HG03025 (cell line): ENCODE measurements at regions not wholly inside any gene's neighbourhood (a gene's known extent, or its start where the extent isn't known, plus 50 kb on each side); places are given as distances from the start of the nearest gene placed in this dataset.
"Not testable (repeated sequence)": the region's sequence is repeated elsewhere in the genome, so short reads cannot be mapped to it uniquely, and the experiment has no call there.

ENCODE experiments used
- ATAC-seq: cut with Tn5 transposase; IDR thresholded peaks from one replicate; pipeline ENCODE4 v1.9.1; 2021; ENCODE audit warnings: mild to moderate bottlenecking, moderate library complexity; ENCODE audit not compliant: unreplicated experiment, low FRiP score

DNA sequence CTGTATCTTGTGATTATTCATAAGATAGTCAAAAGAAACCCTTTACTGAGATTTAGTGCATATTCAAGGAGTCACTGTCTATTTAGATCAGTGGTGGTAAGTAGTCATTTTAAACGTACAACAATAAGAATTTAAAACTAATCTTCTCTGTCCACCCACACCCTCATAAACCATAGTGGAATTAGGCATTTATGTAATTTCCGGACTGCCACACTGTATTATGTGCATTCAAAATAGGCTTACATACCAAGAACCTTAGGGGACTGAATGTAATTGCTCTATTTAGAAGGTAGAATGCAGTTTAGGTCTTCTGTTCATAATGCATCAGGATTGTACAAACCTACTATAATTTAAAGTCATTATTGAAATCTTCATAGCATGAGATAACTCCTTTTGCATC, 685.4 kb downstream of the TENT5A start:
- no peak for ATAC-seq

DNA sequence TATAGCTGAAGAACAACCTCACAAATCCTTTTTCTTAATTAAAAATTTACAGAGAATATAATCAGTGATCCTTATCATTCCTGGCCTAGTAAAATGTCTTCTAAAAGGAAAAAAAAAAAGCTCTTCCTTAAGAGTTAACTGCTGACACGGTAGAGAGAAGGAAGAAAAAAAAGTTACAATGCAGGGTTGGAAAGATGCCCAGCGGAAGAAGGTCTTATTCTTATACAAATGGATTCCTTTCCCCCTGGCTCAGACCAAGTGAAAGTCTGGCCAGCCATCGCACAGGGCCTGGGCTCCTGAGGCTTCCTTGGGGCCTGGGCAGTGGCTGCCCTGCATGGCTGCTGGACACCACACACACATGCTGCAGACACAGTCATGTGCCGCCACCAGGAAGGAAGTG, 688.6 kb downstream of the TENT5A start:
- ATAC-seq, result no peak

DNA sequence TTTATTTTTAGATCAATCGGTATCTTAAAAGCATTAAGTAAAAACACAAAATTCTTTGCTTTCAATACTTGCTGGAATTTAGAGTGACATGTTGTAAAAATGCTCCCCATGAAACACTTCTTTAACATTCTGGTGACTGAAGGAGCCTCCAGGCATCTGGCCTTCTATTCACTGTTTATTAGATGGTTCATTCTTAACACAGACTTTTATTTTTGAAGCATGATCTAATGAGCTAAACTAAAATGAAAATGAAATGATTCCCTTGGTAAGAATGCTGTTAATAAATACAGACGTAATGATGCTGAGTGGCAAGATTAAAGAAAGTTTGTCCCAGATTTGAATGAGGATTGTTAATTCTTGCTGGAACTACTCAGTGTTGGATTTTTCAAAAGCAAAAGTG, 698.4 kb downstream of the TENT5A start:
- no peak for ATAC-seq

DNA sequence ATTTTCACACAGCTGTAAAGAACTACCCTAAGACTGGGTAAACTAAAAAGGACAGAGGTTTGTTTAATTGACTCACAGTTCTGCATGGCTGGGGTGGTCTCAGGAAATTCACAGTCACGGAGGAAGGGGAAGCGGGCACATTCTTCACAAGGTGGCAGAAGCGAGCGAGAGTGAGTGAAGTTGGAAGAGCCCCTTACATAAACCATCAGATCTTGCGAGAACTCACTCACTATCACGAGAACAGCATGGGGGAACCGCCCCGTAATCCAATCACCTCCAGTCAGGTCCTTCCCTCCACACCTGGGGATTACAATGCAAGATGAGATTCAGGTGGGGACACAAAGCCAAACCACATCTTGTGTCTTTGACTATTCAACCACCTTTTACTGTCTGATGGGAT, 700.5 kb downstream of the TENT5A start:
- no peak for ATAC-seq

DNA sequence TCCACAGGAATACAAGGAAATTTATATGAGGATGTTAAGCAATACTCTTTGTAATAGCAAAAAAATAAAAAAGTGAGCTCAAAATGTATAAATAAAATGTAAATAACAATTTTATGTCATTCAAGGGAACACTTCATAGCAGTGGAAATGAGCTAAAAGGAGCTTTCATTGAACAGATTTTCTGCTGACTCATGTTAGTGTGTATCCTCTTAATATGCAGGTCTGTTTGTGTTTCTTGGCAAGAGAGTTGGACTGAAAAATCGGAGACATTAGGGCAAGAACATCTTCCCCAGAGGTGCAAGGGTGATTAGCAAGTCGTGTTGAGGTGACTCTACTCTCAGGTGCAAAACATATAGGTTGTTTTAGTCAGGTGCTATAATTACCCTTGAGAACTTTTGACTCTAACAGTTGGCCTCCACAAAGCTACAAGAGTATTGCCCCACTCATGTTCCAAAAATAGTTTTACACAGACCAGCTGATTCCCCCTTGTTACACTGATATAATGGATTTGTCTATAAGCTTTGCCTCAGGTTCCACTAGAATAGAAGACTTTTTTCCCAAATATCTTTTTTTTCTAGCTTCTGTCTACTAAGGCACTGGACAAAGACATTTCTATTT, 702.9 kb downstream of the TENT5A start:
- no peak for ATAC-seq

DNA sequence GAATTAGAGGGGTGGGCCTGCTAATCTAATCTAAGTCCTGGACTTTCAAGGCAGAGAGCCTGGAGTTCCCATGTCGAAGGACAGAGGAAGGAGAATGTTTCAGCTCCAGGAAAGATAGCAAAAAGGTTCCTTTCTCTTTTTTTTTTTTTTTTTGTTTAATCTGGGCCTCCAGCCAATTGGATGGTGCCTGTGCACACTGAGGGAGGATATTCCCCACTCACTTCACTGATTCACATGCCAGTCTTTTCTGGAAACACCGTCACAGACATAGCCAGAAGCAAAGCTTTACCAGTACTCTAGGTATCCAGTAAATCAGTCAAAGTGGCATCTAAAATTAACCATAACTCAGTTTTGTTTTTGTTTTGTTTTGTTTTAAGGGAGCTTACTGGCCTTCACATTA, 721.1 kb downstream of the TENT5A start:
- ATAC-seq, result no peak

DNA sequence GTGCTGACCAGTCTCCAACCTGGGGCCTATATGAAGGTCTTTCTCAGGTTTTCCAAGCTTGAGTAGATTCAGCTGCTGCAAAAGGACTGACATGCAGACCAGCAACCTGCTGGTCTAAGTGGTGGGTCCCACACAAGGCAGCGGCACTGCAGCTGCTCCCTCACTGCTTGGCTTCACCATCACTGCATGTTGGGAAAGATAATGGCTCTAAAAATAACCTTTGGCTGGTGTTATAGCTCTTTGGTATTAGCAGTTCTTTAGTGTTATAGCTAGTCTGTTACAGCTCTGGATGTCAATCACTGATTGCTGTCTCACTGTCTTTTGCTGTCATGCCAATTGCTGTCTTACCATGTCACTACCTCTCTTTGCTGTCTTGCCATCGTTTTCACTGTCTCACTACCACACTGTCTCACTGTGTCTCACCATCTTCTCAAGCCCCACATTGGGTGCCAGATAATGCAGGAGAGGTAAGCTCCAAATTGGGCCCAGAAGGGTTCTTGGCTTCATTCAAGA, 726.4 kb downstream of the TENT5A start:
- ATAC-seq, result no peak

DNA sequence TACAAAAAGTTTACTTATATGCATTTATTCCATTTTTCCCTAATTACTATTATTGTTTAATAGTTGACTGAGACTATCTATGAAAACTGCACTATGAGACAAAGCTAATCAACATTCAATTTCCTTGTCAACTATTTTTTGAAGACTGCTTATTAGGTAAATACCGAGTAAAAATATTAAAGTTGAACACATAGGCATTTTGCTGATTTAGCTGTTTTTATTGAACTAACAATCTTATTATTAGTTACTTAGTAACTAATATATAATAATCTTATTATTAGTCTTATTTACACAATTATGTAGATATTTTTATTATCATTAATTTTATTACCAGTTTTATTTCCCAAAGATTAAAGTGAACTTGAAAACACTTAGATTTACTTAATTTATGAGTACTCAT, 728.8 kb downstream of the TENT5A start:
- ATAC-seq, result no peak

DNA sequence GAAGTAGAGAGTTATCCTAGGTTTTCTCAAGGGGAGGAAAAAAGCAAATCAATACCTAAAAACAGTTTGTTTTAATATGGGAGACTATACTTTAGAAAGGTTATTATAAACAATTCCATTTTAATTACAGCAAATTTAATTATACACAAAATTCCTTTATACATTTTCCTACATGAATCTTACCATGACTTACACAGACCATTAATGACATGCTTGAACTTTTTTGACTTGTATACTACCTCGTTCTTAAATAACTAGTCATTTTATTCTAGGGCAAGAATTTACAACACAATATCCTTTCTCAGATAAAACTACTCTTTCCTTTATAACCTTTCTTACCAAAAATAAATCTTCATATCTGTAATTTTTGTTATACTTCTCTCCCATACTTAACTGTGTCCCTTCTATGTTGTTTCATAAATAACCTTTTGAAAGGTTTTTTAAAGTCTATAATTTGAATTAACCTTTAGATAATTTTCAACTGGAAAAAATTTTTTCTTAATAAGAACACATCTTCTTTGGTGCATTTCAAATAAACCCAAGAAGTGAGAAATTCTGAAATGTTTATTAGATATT, 729.4 kb downstream of the TENT5A start:
- ATAC-seq, result no peak

DNA sequence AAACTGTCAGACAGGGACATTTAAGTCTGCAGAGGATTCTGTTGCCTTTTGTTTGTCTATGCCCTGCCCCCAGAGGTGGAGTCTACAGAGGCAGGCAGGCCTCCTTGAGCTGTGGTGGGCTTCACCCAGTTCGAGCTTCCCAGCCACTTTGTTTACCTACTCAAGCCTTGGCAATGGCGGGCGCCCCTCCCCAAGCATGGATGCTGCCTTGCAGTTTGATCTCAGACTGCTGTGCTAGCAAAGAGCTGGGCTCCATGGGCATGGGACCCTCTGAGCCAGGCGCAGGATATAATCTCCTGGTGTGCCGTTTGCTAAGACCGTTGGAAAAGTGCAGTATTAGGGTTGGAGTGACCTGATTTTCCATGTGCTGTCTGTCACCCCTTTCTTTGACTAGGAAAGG, 734.9 kb downstream of the TENT5A start:
- ATAC-seq, result not testable (repeated sequence)

DNA sequence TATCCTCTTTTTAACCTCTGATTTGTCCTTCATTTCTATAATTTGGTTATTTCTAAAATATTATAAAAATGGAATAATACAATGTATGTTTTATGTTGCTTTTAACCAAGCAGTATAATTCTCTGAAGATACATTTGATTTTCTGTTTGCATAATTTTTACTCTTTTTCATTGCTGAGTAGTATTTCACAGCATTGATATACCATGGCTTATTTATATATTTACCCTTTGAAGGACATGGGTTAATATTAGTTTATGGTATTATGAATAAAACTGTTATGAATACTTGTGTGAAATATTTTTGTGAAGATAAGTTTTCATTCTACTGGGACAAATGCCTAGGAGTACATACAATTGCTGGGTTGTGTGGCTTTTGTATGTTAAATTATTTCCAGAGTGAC, 748.6 kb downstream of the TENT5A start:
- ATAC-seq, result no peak

DNA sequence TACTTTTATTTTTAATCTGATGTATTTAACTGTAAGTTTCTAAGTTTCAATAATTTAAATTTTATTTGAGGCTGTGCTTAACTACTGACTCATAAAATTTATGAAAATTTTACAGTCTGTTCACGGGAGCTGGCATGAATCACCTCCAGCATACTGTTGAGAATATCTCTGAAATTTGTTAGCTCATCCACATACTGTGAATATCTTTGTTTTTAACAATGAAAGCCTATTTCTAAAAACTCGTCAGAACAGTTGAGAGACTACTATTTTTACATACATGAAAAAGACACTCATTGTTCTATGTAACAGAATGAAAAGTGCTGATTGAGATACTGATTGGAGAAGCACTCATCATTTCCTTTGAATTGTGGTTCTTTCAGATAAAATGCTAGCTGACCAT, 749.3 kb downstream of the TENT5A start:
- no peak for ATAC-seq

DNA sequence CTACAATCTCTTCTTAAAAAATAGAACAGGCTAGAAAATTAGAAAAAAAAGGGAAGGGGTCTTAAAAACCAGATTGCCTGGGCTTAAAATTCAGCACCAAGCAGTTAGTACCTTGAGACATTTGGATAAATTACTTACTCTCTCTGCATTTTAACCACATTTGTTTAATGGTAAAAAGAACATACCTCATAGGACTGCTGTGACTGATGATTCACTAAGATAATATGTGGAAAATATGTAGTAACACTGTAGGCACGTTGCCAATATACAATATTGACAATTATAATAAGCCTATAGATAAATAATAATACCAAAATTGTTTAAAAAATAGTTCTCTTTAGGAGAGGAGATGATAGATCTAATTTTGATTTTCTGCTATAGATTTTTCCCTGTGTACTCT, 750.4 kb downstream of the TENT5A start:
- no peak for ATAC-seq

DNA sequence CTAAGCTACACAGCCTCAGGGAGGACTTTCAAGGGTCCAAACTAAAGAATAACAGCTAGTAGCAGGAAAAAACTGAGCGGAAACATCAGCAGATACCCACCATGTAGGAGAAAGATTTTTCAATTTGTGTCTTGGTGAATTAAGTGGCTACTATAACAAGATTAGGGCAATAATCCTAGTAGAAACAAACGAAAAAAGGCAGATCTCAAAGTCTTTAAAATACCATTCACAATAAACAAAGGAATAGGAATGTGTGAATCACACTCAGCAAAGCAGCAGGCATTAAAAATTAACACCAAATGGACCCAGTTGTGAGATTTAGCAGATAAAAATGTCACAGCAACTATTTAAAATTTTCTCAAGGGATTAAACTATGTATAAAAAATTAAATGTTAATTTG, 761.2 kb downstream of the TENT5A start:
- no peak for ATAC-seq

DNA sequence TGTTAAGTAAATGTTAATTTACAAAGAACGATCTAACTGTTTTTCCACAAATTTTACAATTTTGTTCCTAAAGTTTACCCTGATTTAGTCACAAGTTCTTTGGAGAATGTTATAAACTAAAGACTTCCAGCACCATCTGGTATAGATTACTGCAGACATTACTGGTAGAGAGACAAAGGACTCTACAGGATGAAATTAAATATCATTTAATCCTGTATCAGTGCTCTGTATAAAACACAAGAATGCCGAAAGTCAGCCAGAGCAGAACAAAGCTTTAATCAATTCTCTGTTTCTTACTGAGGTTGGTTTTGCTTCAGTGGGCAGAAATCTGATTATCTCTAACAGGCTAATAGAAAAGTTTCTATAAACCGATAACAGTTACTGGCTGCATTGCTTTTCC, 763.6 kb downstream of the TENT5A start:
- no peak for ATAC-seq

DNA sequence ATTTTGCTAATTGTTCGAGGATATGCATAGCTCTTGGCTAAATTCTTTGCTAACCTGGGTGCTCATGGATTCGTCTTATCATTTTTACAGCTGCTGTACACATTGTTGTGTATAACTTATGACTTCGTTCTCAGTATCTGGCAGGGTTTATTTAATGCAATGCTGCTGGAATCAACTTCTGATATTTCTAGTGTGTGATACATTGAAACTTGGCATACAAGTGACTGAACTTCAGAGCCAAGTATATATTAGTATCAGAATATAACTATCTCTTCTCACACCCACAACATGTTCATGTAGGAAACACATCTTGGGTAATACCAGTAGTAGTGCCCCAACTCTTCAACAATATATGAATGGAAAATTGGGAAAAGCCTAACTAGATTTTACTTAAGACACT, 764.2 kb downstream of the TENT5A start:
- ATAC-seq, result no peak

DNA sequence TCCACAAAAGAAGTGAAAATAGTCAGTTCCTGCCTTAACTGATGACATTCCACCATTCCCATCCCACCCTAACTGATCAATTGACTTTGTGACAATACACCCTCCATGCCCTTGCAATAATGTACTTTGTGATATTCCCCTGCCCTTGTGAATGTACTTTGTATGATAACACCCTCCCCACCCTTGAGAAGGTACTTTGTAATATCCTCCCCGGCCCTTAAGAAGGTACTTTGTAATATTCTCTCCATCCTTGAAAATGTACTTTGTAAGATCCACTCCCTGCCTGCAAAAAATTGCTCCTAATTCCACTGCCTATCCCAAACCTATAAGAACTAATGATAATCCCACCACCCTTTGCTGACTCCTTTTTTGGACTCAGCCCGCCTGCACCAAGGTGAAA, 771.3 kb downstream of the TENT5A start:
- not testable (repeated sequence) for ATAC-seq

DNA sequence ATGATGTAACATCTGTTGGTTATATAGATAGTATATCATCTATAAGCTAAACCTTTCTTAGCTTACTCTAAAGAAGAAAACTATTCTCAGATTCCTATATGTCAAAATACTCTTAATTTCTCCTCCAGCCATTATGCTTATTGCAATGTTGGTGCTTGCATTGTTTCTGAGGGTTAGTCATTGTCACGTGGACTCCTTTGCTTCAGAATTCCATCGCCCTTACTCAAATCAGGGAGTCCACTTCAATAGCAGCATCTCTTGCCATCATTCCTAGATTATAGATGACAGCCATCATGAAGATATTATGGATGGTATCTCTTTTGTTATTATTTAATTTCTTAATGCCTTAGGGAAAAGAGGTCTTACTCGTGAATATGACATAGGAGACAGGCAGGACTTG, 776.1 kb downstream of the TENT5A start:
- ATAC-seq, result no peak

DNA sequence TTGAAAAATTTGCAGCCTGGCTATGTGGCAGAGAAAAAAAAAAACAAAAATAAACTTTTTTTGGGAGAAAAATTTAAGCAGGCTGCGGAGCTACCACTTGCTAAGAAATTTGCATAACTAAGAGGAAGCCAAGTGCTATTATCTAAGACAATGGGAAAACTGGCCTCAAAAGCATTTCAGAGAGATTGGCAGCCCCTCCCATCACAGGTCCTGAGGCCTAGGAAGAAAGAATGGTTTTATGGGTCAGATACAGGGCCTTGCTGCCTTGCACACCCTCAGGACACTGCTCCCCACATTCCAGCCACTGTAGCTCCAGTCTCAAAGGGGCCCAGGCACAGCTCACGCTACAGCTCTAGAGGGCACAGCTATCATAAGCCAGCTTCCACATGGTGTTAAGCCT, 777.9 kb downstream of the TENT5A start:
- no peak for ATAC-seq

DNA sequence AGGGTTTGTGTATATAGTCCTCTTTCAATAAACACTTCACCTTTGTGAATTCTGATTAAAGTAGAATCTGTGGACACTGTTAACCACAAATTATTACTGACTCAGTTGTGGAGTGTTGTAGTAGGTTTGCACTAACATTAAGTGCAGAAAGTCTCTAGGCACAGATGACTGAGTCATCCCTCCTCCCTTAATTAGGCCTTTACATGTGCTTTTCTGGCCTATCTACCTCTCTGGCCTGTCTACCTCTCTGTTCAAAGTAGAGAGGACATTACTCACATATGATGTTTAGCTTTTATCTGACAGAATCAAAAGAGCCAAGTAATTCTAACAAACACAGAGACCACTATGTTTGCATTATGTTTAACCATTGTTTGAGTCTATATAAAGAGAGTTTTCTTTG, 783.0 kb downstream of the TENT5A start:
- no peak for ATAC-seq

DNA sequence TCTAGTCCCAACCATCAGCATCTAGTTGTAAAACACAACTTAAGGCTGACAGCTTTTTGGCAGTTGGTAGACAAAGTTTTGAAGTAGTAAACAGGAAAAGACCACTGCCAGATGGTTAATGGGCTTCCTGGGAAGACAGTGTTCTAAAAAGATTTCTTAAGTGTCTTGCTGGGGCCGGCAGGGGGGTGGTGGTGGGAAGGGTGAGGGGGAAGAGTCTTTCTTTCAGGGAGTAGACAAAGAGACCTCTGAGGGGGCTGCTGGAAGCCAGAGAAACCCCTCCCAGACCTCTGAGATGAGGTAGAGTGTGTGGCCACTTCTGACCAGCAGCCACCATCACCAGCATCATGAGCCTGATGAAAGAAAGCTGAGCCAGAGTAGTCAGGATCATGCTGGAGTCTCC, 784.9 kb downstream of the TENT5A start:
- ATAC-seq, result no peak

DNA sequence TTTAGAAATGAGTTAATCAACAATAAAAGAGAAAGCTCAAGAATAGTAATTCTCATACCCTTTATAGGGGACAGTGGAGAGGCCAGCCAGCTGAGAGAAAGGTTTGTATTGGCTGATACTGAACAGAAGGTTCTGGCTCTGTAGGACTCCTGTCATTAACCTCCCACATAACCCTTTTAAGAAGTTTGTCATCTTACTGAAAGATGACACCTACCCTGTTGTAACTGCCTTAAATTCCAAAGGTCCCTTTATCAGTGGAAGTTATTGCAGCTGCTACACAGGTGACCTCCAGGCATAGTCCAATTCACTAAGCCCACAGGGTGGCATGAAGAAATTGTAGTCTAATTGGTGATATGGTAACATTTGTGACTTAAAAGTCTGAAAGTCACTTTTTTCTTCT, 790.1 kb downstream of the TENT5A start:
- ATAC-seq, result no peak

DNA sequence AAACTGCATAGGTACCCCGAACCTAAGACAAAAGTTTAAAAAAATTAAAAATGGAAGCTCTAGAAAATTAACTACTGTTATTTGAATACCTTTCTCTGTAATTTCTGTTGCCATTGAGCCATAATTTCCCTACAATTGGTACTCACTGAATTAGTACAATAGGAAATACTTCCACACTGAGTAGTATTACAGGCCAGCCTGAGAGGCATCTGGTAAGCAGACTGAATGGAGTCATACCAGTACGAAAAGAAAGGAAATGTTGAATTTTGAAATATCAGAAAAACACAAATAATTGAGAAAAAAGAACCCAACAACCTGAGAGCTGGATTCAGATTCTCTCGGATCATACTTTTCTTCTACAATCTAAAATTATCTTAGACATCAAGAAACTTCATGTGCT, 791.3 kb downstream of the TENT5A start:
- no peak for ATAC-seq
